ENCODE measurements at regions not wholly inside any gene's neighbourhood (a gene's known extent, or its start where the extent isn't known, plus 50 kb on each side); places are given as distances from the start of the nearest gene placed in this dataset.
"Not testable (repeated sequence)": the region's sequence is repeated elsewhere in the genome, so short reads cannot be mapped to it uniquely, and the experiment has no call there.

DNA sequence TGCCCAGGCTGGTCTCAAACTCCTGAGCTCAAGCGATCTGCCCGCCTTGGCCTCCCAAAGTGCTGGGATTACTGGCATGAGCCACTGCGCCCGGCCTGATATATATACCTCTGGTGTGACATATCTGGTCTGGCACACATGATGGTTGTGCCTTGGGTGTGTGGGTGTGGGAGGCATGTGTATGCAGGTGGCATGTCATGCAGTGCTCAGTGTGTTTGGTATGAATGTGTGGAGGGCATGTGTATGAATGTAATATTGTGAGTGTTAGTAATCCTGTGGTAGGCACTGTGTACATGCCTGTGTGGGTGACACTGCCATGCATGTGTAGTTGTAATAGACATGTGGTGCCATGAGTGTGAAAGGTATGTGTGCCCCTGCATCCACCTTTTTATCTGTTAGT, 179.3 kb upstream of the GOT2 start:
- no peaks in the 10 kb centered on the region for H3K4me1 ChIP-seq (ENCODE audit: control insufficient read depth, insufficient read depth, low read length)
- no peaks in the 10 kb centered on the region for H3K27me3 ChIP-seq (replicated peaks; ENCODE audit: control insufficient read depth, insufficient read depth, low read length)
- no peak overlapping the region for H3K4me3 ChIP-seq (ENCODE audit: low read length)
- no peak for DNase-seq (ENCODE audit: low read depth)
- no peak overlapping the region for H3K9ac ChIP-seq (ENCODE audit: low read length)
- H3K9me3 ChIP-seq (ENCODE audit: control insufficient read depth, low read length), result no peaks in the 10 kb centered on the region
- H3K36me3 ChIP-seq (ENCODE audit: control insufficient read depth, insufficient read depth, low read length, severe bottlenecking), result no peaks in the 10 kb centered on the region

DNA sequence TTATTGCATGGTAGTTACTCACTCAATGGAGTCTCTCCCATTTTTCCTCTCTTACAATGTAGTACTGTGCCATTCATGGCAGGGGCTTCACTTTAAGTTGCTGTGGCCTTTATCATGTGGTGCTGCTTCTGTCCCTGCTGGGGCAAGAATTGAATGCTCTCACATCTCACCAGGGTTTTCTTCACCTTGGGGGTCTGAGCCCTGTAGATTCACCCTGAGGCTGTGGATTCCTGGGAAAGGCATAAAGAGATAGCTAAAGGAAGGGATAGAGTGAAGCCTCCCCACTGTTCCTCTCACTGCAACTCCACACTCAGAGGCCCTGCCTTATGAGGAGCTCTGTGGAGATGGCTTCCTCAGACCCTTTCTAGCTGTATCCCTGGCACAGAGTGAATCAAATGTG, 178.5 kb upstream of the GOT2 start:
- Histone ChIP-seq H3K9ac (ENCODE audit: low read length) (no peak overlapping the region), H3K36me3 (ENCODE audit: control insufficient read depth, insufficient read depth, low read length, severe bottlenecking) (no peaks in the 10 kb centered on the region), H3K4me1 (ENCODE audit: control insufficient read depth, insufficient read depth, low read length) (peaks cover 8% of the 10 kb centered on the region), H3K9me3 (ENCODE audit: control insufficient read depth, low read length) (no peaks in the 10 kb centered on the region), H3K4me3 (ENCODE audit: low read length) (no peak overlapping the region), H3K27me3 (replicated peaks; ENCODE audit: control insufficient read depth, insufficient read depth, low read length) (no peaks in the 10 kb centered on the region)
- DNase-seq (ENCODE audit: low read depth), result no peak

GRCh38 chr16:58906981-58907715, 173.0 kb upstream of the GOT2 start:
- Histone ChIP-seq H3K4me3 (ENCODE audit: low read length) (no peak overlapping the region), H3K4me1 (ENCODE audit: control insufficient read depth, insufficient read depth, low read length) (peaks cover 8% of the 10 kb centered on the region), H3K9me3 (ENCODE audit: control insufficient read depth, low read length) (no peaks in the 10 kb centered on the region), H3K9ac (ENCODE audit: low read length) (no peak overlapping the region), H3K27me3 (replicated peaks; ENCODE audit: control insufficient read depth, insufficient read depth, low read length) (no peaks in the 10 kb centered on the region), H3K36me3 (ENCODE audit: control insufficient read depth, insufficient read depth, low read length, severe bottlenecking) (no peaks in the 10 kb centered on the region)
- no peak for DNase-seq (ENCODE audit: low read depth)

DNA sequence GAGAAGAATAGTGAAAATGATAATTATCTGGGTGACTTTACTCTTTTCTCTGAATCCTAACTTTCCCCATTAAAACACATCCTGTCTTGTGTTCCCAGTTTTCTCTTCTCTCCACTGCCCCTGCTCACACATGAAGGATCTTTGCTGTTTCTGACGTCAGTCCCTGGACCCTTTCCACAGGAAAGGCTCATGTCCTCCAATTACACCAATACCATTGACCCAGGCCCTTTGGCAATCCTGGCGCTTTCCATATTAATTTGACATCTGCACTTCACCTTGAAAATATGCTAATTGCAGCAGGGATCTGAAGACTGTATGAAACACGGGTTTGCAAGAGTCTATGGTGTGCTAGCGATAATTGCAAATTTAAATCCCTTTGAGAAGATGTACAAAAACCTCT, 170.2 kb upstream of the GOT2 start:
- Histone ChIP-seq H3K36me3 (ENCODE audit: control insufficient read depth, insufficient read depth, low read length, severe bottlenecking) (no peaks in the 10 kb centered on the region), H3K9me3 (ENCODE audit: control insufficient read depth, low read length) (peaks cover 4% of the 10 kb centered on the region), H3K9ac (ENCODE audit: low read length) (no peak overlapping the region), H3K4me1 (ENCODE audit: control insufficient read depth, insufficient read depth, low read length) (peaks cover 8% of the 10 kb centered on the region), H3K27me3 (replicated peaks; ENCODE audit: control insufficient read depth, insufficient read depth, low read length) (no peaks in the 10 kb centered on the region), H3K4me3 (ENCODE audit: low read length) (no peak overlapping the region)
- DNase-seq (ENCODE audit: low read depth), result no peak

GRCh38 chr16:58889516-58889915, 155.4 kb upstream of the GOT2 start:
- Histone ChIP-seq H3K9me3 (ENCODE audit: control insufficient read depth, low read length) (no peaks in the 10 kb centered on the region), H3K27me3 (replicated peaks; ENCODE audit: control insufficient read depth, insufficient read depth, low read length) (no peaks in the 10 kb centered on the region), H3K36me3 (ENCODE audit: control insufficient read depth, insufficient read depth, low read length, severe bottlenecking) (no peaks in the 10 kb centered on the region), H3K4me3 (ENCODE audit: low read length) (no peak overlapping the region), H3K4me1 (ENCODE audit: control insufficient read depth, insufficient read depth, low read length) (peaks cover 4% of the 10 kb centered on the region), H3K9ac (ENCODE audit: low read length) (no peak overlapping the region)
- no peak for DNase-seq (ENCODE audit: low read depth)

DNA sequence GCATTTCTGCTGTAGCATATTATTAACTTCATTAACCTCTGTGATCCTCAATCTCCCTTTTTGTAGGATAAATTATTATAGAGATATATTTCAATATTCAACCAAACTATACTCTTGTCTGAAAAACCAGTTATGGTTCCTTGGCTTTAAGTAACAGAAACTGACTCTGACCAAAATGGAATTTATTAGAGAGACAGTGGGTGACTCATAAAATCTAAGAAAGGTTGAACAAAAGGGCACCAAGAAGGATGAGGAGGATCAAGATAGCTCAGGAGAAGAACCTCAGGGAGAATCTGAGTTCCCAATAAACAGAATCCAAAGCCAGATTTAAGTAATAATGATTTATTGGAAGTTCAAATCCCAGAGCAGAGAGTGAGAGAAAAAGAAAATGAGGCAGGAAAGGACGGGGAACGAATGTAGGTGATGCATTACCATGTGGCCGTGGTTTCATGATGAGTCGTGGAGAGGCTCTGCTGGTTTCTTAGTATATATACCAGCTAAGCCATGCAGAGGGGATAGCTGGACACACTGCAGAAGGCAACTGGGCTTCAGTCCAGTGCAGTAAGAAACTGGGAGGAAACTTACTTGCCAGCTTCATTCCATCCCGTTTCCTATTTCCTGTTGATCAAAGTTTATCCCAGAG, 151.5 kb upstream of the GOT2 start:
- Histone ChIP-seq H3K27me3 (replicated peaks; ENCODE audit: control insufficient read depth, insufficient read depth, low read length) (no peaks in the 10 kb centered on the region), H3K9me3 (ENCODE audit: control insufficient read depth, low read length) (no peaks in the 10 kb centered on the region), H3K36me3 (ENCODE audit: control insufficient read depth, insufficient read depth, low read length, severe bottlenecking) (no peaks in the 10 kb centered on the region), H3K4me3 (ENCODE audit: low read length) (no peak overlapping the region), H3K9ac (ENCODE audit: low read length) (no peak overlapping the region), H3K4me1 (ENCODE audit: control insufficient read depth, insufficient read depth, low read length) (peaks cover 4% of the 10 kb centered on the region)
- DNase-seq (ENCODE audit: low read depth), result no peak

DNA sequence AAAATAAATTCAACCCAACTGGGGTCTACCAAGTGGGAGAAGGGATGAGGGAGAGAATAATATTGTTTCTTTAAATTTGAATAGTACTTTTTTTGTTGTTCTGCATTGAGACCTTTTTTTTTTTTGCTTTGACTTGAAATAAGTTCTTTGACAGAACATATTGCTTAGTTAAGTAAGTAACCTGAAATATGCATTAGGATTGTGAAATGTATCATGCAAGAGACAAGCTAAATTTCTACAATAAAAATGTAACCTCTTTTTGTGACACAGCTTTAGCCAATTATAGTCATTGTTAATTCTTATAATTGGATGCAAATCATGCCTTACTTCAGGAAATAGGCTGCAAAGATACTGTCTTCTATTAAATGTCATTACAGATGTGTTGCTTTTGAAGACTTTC, 150.0 kb upstream of the GOT2 start:
- no peak overlapping the region for H3K4me3 ChIP-seq (ENCODE audit: low read length)
- no peak for DNase-seq (ENCODE audit: low read depth)
- H3K27me3 ChIP-seq (replicated peaks; ENCODE audit: control insufficient read depth, insufficient read depth, low read length), result no peaks in the 10 kb centered on the region
- no peak overlapping the region for H3K9ac ChIP-seq (ENCODE audit: low read length)
- H3K36me3 ChIP-seq (ENCODE audit: control insufficient read depth, insufficient read depth, low read length, severe bottlenecking), result no peaks in the 10 kb centered on the region
- H3K4me1 ChIP-seq (ENCODE audit: control insufficient read depth, insufficient read depth, low read length), result peaks cover 4% of the 10 kb centered on the region
- no peaks in the 10 kb centered on the region for H3K9me3 ChIP-seq (ENCODE audit: control insufficient read depth, low read length)

GRCh38 chr16:58883131-58883530, 149.0 kb upstream of the GOT2 start:
- Histone ChIP-seq H3K4me3 (ENCODE audit: low read length) (no peak overlapping the region), H3K36me3 (ENCODE audit: control insufficient read depth, insufficient read depth, low read length, severe bottlenecking) (no peaks in the 10 kb centered on the region), H3K27me3 (replicated peaks; ENCODE audit: control insufficient read depth, insufficient read depth, low read length) (no peaks in the 10 kb centered on the region), H3K9ac (ENCODE audit: low read length) (no peak overlapping the region), H3K9me3 (ENCODE audit: control insufficient read depth, low read length) (no peaks in the 10 kb centered on the region), H3K4me1 (ENCODE audit: control insufficient read depth, insufficient read depth, low read length) (peaks cover 4% of the 10 kb centered on the region)
- DNase-seq (ENCODE audit: low read depth), result no peak

DNA sequence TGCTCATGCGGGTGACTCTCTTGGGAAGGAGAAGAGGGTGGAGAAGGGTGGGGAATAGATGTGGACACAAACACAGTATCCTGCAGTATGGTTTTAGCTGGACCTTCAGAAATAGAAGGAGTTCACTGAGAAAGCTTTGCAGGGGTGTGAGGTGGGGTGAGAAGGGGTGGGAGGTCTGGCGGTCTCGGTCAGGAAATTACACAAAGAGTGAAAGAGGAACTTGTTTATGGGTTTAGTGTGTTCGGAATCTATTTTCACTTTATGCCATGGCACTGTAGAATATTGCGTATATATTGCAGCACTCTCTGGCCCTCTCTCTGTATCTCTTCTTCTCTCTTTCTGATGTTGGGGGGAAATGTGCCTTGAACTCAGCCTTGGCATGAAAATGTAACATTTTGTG, 148.2 kb upstream of the GOT2 start:
- no peak overlapping the region for H3K9ac ChIP-seq (ENCODE audit: low read length)
- DNase-seq (ENCODE audit: low read depth), result no peak
- H3K27me3 ChIP-seq (replicated peaks; ENCODE audit: control insufficient read depth, insufficient read depth, low read length), result no peaks in the 10 kb centered on the region
- no peaks in the 10 kb centered on the region for H3K4me1 ChIP-seq (ENCODE audit: control insufficient read depth, insufficient read depth, low read length)
- no peak overlapping the region for H3K4me3 ChIP-seq (ENCODE audit: low read length)
- H3K9me3 ChIP-seq (ENCODE audit: control insufficient read depth, low read length), result no peaks in the 10 kb centered on the region
- no peaks in the 10 kb centered on the region for H3K36me3 ChIP-seq (ENCODE audit: control insufficient read depth, insufficient read depth, low read length, severe bottlenecking)

- not testable (repeated sequence) for H3K36me3 ChIP-seq (ENCODE audit: control insufficient read depth, insufficient read depth, low read length, severe bottlenecking); H3K27me3 ChIP-seq (replicated peaks; ENCODE audit: control insufficient read depth, insufficient read depth, low read length); DNase-seq (ENCODE audit: low read depth); H3K9ac ChIP-seq (ENCODE audit: low read length); H3K4me1 ChIP-seq (ENCODE audit: control insufficient read depth, insufficient read depth, low read length); H3K9me3 ChIP-seq (ENCODE audit: control insufficient read depth, low read length); H3K4me3 ChIP-seq (ENCODE audit: low read length)
These were observed 144.5 kb upstream of the GOT2 start for GRCh38 chr16:58878641-58879040.

- DNase-seq (ENCODE audit: low read depth), result no peak
These were observed 132.8 kb upstream of the GOT2 start for GRCh38 chr16:58866935-58867334.

GRCh38 chr16:58863761-58864160, 129.6 kb upstream of the GOT2 start:
- H3K4me3 ChIP-seq (ENCODE audit: low read length), result no peak overlapping the region
- H3K4me1 ChIP-seq (ENCODE audit: control insufficient read depth, insufficient read depth, low read length), result no peaks in the 10 kb centered on the region
- no peak overlapping the region for H3K9ac ChIP-seq (ENCODE audit: low read length)
- H3K27me3 ChIP-seq (replicated peaks; ENCODE audit: control insufficient read depth, insufficient read depth, low read length), result peaks cover 9% of the 10 kb centered on the region
- DNase-seq (ENCODE audit: low read depth), result no peak
- H3K36me3 ChIP-seq (ENCODE audit: control insufficient read depth, insufficient read depth, low read length, severe bottlenecking), result no peaks in the 10 kb centered on the region
- no peaks in the 10 kb centered on the region for H3K9me3 ChIP-seq (ENCODE audit: control insufficient read depth, low read length)

More at GRCh38 chr16:58866935-58867334, 132.8 kb upstream of the GOT2 start:
- Histone ChIP-seq H3K27me3 (replicated peaks; ENCODE audit: control insufficient read depth, insufficient read depth, low read length) (peaks cover 5% of the 10 kb centered on the region), H3K9ac (ENCODE audit: low read length) (no peak overlapping the region), H3K4me1 (ENCODE audit: control insufficient read depth, insufficient read depth, low read length) (no peaks in the 10 kb centered on the region), H3K36me3 (ENCODE audit: control insufficient read depth, insufficient read depth, low read length, severe bottlenecking) (no peaks in the 10 kb centered on the region), H3K4me3 (ENCODE audit: low read length) (no peak overlapping the region), H3K9me3 (ENCODE audit: control insufficient read depth, low read length) (no peaks in the 10 kb centered on the region)

Data from adipocyte (in vitro differentiated cells).